PC-3 (cell line): ENCODE measurements at regions not wholly inside any gene's neighbourhood (a gene's known extent, or its start where the extent isn't known, plus 50 kb on each side); places are given as distances from the start of the nearest gene placed in this dataset.
"Not testable (repeated sequence)": the region's sequence is repeated elsewhere in the genome, so short reads cannot be mapped to it uniquely, and the experiment has no call there.

Experiments
- CTCF ChIP-seq: fragments of 300-600 bp; sonication (generic); conservative IDR thresholded peaks from 2 replicates; pipeline ENCODE4 v1.5.1; 2017; ENCODE audit warnings: antibody characterized with exemption, low read depth, mild to moderate bottlenecking, low read length
- EZH2 ChIP-seq: fragments of 300-600 bp; sonication (generic); IDR thresholded peaks from one replicate; pipeline ENCODE4 v1.6.1; 2017; ENCODE audit warnings: antibody characterized with exemption, mild to moderate bottlenecking, low read length; ENCODE audit not compliant: unreplicated experiment

DNA sequence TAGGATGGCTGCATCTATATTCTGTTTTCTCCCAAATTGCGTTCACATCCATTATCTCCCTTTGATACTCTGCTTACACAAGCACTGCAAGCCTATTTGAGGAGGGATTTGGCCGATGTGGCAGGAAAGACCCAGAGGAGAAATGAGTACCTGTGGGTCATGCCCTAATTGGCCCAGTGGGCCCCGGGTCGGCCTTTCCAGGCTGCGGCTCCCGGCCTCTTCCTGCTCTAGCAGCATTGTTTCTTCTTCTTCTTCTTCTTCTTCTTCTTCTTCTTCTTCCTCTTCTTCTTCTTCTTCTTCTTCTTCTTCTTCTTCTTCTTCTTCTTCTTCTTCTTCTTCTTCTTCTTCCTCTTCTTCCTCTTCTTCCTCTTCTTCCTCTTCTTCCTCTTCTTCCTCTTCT, 275.1 kb downstream of the EN1 start:
- TF ChIP-seq CTCF, EZH2: not testable (repeated sequence)
